ENCODE measurements at regions not wholly inside any gene's neighbourhood (a gene's known extent, or its start where the extent isn't known, plus 50 kb on each side); places are given as distances from the start of the nearest gene placed in this dataset.

GRCh38 chr2:117684919-117685318, 129.6 kb upstream of the DDX18 start:
- no peak for DNase-seq

- no peak for DNase-seq
Measured at GRCh38 chr2:117686699-117687098, 127.8 kb upstream of the DDX18 start.

- no peak for DNase-seq
Measured at GRCh38 chr2:117691595-117691994, 122.9 kb upstream of the DDX18 start.

- no peak for DNase-seq
Measured at GRCh38 chr2:117692001-117692763, 122.3 kb upstream of the DDX18 start.

GRCh38 chr2:117693154-117693553, 121.3 kb upstream of the DDX18 start:
- no peak for DNase-seq

- no peak for DNase-seq
Measured at GRCh38 chr2:117693651-117694050, 120.8 kb upstream of the DDX18 start.

GRCh38 chr2:117698287-117698686, 116.2 kb upstream of the DDX18 start:
- no peak for DNase-seq

- no peak for DNase-seq
Measured at GRCh38 chr2:117698819-117699218, 115.7 kb upstream of the DDX18 start.

- no peak for DNase-seq
Measured at GRCh38 chr2:117700471-117700870, 114.0 kb upstream of the DDX18 start.

GRCh38 chr2:117701365-117701764, 113.1 kb upstream of the DDX18 start:
- DNase-seq, result no peak

GRCh38 chr2:117702098-117702497, 112.4 kb upstream of the DDX18 start:
- DNase-seq, result no peak

- no peak for DNase-seq
Measured at GRCh38 chr2:117703858-117704257, 110.6 kb upstream of the DDX18 start.

- no peak for DNase-seq
Measured at GRCh38 chr2:117704818-117705217, 109.7 kb upstream of the DDX18 start.

GRCh38 chr2:117707874-117708273, 106.6 kb upstream of the DDX18 start:
- DNase-seq, result no peak

GRCh38 chr2:117712684-117713083, 101.8 kb upstream of the DDX18 start:
- no peak for DNase-seq

- no peak for DNase-seq
Measured at GRCh38 chr2:117714110-117714509, 100.4 kb upstream of the DDX18 start.

- no peak for DNase-seq
Measured at GRCh38 chr2:117714745-117715417, 99.6 kb upstream of the DDX18 start.

- no peak for DNase-seq
Measured at GRCh38 chr2:117716505-117716904, 98.0 kb upstream of the DDX18 start.

- DNase-seq, result no peak
Measured at GRCh38 chr2:117717072-117717471, 97.4 kb upstream of the DDX18 start.

GRCh38 chr2:117718048-117718447, 96.4 kb upstream of the DDX18 start:
- DNase-seq, result no peak

- DNase-seq, result no peak
Measured at GRCh38 chr2:117720765-117721164, 93.7 kb upstream of the DDX18 start.

- no peak for DNase-seq
Measured at GRCh38 chr2:117723483-117723882, 91.0 kb upstream of the DDX18 start.

- no peak for DNase-seq
Measured at GRCh38 chr2:117723888-117724434, 90.5 kb upstream of the DDX18 start.

GRCh38 chr2:117726747-117727146, 87.7 kb upstream of the DDX18 start:
- no peak for DNase-seq
